Endothelial cell (in vitro differentiated cells): ENCODE measurements at regions not wholly inside any gene's neighbourhood (a gene's known extent, or its start where the extent isn't known, plus 50 kb on each side); places are given as distances from the start of the nearest gene placed in this dataset.

ENCODE experiments used
- DNase-seq: peaks from one replicate; pipeline ENCODE4 v3.0.0; 2021; ENCODE audit warnings: low spot score
- H3K27ac Mint-ChIP-seq: one replicate; pipeline ENCODE4 v1.8.0; 2021; ENCODE audit warnings: mixed read lengths, inconsistent platforms; ENCODE audit not compliant: unreplicated experiment
- H3K27me3 Mint-ChIP-seq: one replicate; pipeline ENCODE4 v1.8.0; 2021; ENCODE audit warnings: mild to moderate bottlenecking, moderate library complexity, mixed read lengths, inconsistent platforms; ENCODE audit not compliant: unreplicated experiment
- H3K36me3 Mint-ChIP-seq: one replicate; pipeline ENCODE4 v1.8.0; 2021; ENCODE audit warnings: mild to moderate bottlenecking, low read depth, mixed read lengths, inconsistent platforms; ENCODE audit not compliant: unreplicated experiment
- H3K4me1 Mint-ChIP-seq: one replicate; pipeline ENCODE4 v1.8.0; 2021; ENCODE audit warnings: mild to moderate bottlenecking, mixed read lengths, inconsistent platforms; ENCODE audit not compliant: unreplicated experiment
- H3K4me3 Mint-ChIP-seq: one replicate; pipeline ENCODE4 v1.8.0; 2021; ENCODE audit warnings: mild to moderate bottlenecking, mixed read lengths, inconsistent platforms; ENCODE audit not compliant: unreplicated experiment
- H3K9me3 Mint-ChIP-seq: one replicate; pipeline ENCODE4 v1.8.0; 2021; ENCODE audit warnings: mixed read lengths, inconsistent platforms; ENCODE audit not compliant: unreplicated experiment
- CTCF ChIP-seq: fragments of 200-600 bp; sonication (generic); IDR thresholded peaks from one replicate; pipeline ENCODE4 v1.5.0; 2021; ENCODE audit warnings: antibody characterized with exemption; ENCODE audit not compliant: unreplicated experiment

DNA sequence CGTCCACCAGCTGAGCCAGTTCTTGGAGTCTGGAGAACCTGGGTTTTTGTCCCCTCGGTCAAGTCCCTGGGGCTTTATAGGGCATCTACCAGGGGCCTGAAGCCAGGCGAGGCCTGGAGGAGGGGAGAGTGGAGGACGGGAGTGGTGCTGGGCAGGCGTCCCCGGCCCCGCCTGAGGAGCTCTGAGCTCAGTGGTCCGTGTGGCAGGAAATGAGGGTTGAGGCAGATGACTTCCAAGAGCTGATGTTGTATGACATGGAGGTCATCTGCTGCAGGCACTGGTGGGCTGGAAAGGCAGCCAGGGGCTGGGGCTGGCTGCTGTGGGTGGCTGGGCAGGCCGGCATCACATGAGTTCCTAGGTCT, 118.5 kb upstream of the HS6ST1 start:
- H3K4me3 Mint-ChIP-seq: no peak overlapping the region
- H3K9me3 Mint-ChIP-seq: no peaks in the 10 kb centered on the region
- peaks cover 3% of the 10 kb centered on the region for H3K4me1 Mint-ChIP-seq
- no peak for DNase-seq
- peaks cover 3% of the 10 kb centered on the region for H3K36me3 Mint-ChIP-seq
- peaks cover 8% of the 10 kb centered on the region for H3K27me3 Mint-ChIP-seq
- TF ChIP-seq CTCF: no peak
- H3K27ac Mint-ChIP-seq: no peak overlapping the region

DNA sequence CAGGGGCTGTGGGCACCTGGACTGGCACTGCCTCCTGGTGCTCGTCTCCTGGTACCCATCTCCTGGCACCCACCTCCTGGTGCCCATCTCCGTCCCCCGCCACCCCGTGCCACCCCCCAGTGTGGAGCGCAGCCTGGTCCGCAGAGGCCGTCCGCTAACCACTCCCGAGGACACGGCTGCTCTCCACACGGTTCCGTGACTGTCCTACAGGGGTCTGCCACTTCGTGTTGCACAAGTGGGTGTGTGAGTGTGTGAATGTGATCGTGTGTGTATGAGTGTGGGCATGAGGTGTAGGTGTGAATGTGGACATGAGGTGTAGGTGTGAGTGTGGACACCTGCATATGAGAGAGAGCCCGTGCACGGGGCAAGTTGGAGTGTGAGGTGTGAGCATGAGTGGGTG, 119.4 kb upstream of the HS6ST1 start:
- peaks cover 3% of the 10 kb centered on the region for H3K36me3 Mint-ChIP-seq
- DNase-seq: no peak

DNA sequence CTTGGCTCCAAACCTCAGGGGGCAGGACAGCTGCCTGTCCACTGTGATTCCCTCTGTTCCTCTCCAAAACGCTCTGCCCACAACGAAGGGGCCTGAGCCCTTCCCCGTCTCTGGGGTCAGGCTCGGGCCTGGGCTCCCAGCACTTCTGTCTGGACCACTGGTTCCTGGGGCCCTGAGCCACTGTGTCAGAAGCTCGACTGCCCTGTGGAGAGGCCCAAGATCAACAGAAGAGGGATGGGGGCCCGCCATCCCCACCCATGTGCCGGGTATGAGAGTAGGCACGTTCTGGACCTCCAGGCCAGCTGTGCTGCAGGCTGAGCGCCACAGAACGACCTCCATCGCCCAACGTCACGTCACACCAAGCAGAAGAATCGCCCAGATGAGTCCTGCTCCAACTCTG, 119.9 kb upstream of the HS6ST1 start:
- H3K36me3 Mint-ChIP-seq: peaks cover 3% of the 10 kb centered on the region
- peaks cover 13% of the 10 kb centered on the region for H3K4me1 Mint-ChIP-seq
- H3K27me3 Mint-ChIP-seq: peaks cover 9% of the 10 kb centered on the region
- H3K4me3 Mint-ChIP-seq: no peak overlapping the region
- no peak for TF ChIP-seq CTCF
- no peak for DNase-seq
- no peak overlapping the region for H3K27ac Mint-ChIP-seq
- no peaks in the 10 kb centered on the region for H3K9me3 Mint-ChIP-seq

More for the DNA sequence above, 119.4 kb upstream of the HS6ST1 start:
- Mint-ChIP-seq H3K4me1 (peaks cover 12% of the 10 kb centered on the region), H3K4me3 (no peak overlapping the region), H3K9me3 (no peaks in the 10 kb centered on the region), H3K27ac (no peak overlapping the region), H3K27me3 (peaks cover 9% of the 10 kb centered on the region)
- TF ChIP-seq CTCF: no peak

DNA sequence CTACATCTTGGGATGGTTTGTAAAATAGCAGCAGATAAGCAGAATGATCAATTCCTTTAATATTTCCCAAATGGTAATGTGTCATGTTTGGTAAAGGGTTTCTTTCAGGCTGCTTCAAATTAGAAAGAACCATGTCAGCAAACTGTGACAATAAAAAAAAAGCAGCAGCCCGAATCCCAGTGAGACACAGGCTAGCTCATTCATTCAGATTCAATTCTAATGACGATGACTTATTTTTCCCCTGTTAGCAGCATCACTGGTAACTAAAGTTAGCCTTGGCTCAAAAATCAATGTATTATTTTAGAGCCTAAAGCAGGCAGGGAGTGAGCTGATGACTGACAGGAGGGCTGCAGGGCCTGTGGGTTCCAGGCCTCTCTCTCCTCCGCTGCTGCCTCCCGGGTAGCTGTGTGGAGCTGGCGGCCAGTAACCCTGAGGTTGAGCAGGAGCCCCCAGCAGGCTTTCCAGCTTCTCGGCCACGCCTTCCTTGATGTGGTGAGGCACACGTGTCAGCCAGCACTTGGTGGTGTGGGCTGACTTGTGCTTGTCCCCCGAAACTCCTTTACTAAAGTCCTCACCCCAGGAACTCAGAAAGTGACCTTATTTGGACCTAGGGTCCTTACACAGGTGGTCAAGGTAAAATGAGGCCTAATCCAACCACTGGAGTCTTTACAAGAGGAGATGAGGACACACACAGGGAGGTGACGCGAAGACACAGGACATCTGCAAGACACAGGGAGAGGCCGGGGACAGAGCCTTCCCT, 120.5 kb upstream of the HS6ST1 start:
- Mint-ChIP-seq H3K27me3 (peaks cover 9% of the 10 kb centered on the region), H3K27ac (no peak overlapping the region), H3K4me3 (no peak overlapping the region), H3K4me1 (peaks cover 13% of the 10 kb centered on the region), H3K9me3 (no peaks in the 10 kb centered on the region), H3K36me3 (peaks cover 3% of the 10 kb centered on the region)
- DNase-seq: peak; percentile 2
- TF ChIP-seq CTCF: no peak

DNA sequence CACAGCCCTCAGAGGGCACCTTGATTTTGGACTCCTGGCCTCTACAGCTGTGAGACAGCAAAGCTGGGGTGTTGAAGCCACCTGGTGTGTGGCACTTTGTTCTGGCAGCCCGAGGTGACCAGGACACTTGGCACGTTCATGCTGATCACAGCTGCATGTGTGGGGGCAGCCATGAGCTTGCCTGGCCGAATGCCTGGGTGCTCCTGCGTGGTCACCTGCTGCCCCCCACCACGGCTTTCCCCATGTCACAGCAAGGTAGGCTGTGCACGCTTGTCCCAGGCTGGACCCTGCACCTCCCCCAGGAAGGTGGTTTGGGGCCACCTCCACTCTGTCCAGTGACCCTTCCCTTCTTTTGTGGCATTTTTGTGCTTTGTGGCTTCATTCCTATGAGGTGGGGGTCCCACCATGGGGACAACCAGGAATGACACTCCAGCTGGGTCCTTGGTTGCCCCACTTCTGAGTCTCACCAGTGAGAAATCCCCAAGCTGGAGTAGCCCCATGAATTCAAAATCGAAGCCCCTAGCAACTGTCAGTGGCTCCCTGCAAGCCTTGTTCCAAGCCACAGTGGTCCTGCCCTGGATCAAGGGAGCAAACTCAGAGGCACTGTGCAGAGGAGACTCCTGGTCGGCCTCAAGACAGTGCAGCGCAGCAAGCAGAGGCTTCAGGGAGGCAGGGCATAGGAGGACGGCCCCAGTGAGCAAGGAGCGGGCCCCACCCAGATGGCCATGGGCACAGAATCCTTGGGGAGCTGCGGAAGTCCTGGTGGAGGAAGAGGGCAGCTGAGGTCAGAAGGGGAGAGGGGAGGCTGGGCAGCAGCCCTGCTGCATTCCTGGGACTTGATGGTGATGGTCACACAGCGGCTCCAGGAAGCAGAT, 121.4 kb upstream of the HS6ST1 start:
- Mint-ChIP-seq H3K9me3 (no peaks in the 10 kb centered on the region), H3K4me1 (peaks cover 13% of the 10 kb centered on the region), H3K36me3 (peaks cover 3% of the 10 kb centered on the region), H3K4me3 (no peak overlapping the region), H3K27me3 (peaks cover 8% of the 10 kb centered on the region), H3K27ac (no peak overlapping the region)
- TF ChIP-seq CTCF: no peak
- peak; percentile 3 for DNase-seq
